IPS DF 4.7 (cell line): ENCODE measurements at regions not wholly inside any gene's neighbourhood (a gene's known extent, or its start where the extent isn't known, plus 50 kb on each side); places are given as distances from the start of the nearest gene placed in this dataset.

Experiments
- DNase-seq: peaks from one replicate; pipeline ENCODE4 v3.0.0-alpha.2; 2013; ENCODE audit warnings: low spot score; ENCODE audit errors: extremely low read depth

DNA sequence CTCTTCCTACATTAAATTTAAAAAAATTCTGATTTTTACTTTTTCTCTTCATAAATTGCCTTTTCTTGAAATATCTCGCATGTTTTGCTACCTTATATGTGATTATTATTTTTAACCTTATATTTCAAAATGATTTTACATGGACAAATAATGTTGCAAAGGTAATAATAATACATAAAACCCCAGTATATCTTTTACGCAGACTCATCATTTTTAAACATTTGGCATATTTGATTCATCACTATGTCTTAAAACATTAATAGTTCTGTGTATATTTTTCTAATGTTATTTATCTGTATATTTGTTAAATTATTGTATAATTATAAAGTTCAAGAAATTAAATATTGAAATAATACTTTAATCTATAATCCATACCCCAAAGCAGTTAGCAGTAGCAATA lies 350.8 kb downstream of the RPL10L start:
- no peak for DNase-seq

DNA sequence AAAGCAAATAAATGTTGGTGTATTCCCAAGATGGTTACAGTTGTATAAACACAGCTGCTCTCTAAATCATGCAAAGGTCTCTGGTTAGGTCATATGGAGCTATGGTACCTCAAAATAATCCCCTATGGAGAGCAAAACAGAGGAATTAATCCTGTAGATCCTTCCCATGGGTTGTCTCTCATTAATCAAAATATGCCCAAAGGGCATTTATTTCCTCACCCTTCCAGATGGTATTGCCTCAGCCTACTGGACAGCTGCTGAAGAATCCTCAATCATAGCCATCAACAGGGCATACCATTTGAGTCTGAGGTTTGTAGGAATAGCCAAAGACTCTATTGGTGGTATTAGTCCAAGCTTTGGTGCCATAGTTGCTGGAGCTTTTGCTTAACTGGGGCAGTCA lies 360.9 kb downstream of the RPL10L start:
- DNase-seq = no peak

DNA sequence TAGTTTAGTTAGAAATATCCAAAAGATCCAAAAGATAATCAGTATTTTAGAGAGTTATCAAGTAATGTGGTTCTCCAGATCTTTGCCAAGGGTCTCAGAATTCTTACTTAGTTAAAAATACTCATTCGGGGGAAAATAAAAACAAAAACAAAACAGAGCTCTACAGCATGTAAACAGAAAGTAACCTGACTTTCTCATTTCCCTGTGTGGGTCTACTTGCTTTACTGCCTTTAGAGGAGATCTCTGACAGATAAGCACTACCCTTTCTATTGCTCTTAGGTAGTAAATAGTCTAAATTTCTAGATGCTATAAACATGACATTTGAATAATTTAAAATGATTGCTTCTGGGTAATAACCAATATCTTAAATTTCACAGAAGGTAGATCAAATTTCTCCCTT lies 371.8 kb downstream of the RPL10L start:
- no peak for DNase-seq

DNA sequence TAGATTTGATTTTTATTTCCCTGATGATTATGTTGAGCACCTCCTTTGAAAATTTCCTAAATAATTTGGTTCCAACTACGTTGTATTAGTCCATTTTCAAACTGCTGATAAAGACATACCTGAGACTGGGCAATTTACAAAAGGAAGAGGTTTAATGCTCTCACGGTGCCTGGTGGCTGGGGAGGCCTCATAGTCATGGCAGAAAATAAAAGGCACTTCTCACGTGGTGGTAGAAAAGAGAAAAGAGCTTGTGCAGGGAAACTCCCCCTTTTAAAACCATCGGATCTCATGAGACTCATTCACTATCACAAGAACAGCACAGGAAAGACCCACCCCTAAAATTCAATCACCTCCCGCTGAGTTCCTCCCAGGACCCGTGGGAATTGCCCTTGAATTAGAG lies 372.3 kb downstream of the RPL10L start:
- DNase-seq = no peak

DNA sequence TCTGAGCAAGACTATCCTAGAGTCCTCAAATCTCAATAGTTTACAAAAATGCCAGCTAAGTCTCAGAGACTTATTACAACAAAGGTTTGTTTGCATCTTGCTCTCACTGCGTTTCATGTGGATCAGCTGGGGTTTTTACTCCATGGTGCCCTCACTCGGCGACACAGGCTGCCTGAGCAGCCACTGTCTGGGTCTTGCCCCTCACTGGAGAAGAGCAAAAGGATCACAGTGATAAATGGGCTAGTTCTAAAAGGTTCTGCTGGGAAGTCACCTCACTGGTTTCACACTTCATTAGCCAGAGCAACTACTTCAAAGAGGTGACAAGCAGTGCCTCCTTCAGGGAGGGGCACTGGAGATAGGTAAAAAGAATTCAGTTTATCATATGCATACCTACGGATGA lies 392.0 kb downstream of the RPL10L start:
- peak; percentile 2 for DNase-seq

DNA sequence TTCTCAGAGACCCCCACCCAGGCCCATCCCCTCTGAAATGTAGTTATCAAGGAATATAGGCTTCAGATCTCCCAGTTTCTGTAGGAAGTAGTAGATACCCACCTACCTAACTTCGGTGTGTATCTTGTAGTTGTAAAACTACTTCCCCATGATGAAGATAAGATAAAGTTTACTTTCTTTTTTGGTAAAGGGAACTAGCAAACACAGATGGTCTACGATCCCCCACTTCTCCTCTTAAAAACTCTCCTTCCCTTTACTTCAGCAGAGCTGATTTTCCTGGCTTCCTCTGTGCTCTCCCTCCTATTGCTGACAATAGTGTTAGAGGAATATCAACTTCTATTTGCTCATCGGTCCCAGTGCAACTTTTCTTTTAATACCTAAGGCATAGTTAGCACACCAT lies 395.2 kb downstream of the RPL10L start:
- DNase-seq = no peak

DNA sequence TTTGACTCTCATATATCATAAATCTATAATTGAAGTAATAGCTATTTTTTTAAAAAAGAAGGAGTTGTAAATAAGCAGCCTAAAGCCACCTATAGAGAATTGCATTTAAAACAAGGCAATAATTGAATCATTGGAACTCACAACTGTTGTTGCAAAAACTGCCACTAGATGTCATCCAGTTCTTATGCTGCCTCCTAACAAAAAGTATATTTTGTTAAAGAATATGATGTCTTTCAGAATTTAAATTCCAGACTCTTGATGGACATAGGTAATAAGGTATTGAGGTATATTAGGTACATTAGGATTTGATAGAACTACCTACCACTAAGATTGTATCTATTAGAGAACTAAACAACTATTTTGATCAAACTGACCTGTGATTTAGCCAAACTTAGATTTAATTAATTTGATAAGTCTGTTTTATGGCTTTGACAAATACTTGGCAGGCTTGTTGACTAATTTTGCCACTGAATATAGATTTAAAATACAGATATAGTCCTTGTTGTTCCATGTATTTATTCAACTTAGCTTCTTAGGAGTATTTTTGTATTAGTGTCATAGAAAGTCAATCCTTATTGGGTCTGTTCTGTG lies 401.4 kb downstream of the RPL10L start:
- DNase-seq = no peak

DNA sequence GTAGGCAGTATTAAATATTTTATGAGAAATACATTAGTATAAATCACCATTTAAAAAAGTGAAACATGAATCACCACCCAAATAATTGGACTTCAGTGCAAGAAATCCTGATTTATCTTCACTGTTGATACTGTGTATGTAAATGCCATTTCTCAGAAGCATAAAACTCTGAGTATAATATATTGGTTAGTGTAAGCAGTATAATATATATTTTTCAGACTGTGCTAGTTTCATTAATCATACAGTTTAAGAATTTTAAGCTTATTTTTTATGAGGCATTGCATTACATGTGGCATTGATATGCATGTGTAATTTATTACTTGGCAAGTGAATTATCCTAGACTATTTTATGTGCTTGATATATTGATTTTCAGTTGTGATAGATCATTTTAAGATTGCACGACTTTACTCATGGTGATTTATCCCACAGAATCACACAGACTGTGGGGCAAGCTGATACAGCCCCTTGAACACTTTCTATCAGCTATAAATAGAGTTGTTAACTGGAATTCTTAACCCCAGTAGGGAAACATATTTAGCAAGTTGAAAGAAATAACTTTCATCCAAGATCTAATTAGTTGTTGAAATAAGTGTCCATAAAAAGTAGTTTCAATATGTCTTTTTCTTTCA lies 403.5 kb downstream of the RPL10L start:
- no peak for DNase-seq

DNA sequence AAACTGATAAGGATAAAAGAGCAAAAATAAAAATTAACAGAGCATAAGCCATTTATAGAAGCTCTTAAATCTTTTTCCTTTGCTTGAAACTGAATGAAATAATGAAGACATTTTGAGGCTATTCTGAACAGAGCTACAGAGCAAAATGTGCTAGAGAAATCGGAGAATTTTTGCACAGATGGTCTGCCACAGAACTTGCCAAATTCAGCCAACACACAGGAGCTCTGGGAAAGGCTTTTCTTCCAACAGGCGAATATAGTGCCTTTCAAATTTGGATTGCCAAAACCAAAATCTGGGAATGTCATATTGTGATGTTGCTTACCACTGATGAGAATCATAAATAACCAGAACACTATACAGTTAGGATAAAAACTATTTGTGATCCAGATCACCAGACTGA lies 406.3 kb downstream of the RPL10L start:
- no peak for DNase-seq

DNA sequence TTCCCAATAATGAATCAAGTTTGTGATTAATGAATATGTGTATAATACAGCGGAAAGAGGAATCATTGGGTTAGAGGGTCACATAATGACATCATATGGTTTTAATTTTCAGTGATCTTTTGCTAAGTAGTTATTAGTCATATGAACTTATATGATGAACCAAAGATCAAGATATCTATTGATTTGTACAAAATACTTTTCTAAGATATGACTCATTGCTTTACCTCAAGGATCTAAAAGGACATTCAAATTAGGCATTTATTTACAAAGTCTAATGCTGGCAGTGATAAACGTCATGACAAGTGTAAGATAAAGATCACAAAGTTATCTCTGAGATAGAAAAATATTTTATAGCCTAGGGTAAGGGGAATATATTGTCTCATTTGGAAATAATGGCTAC lies 417.8 kb downstream of the RPL10L start:
- DNase-seq = no peak

DNA sequence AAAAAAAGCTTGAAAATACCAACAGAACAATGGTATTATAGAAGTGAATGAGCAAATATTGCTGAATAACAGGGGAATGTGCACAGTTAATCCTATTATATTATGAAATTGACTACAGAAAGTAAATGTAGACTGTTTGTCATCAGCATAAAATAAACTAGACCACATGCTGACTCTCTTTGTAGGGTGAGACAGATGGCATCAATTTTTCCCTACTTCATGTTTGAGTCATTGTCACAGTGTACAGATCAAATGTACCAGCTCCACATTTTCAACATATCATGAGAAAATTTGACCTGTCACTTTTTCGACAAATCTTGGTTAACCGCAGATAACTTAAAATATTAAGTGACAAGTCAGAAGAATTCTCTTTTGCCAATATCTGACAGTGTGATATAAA lies 421.0 kb downstream of the RPL10L start:
- DNase-seq = no peak

DNA sequence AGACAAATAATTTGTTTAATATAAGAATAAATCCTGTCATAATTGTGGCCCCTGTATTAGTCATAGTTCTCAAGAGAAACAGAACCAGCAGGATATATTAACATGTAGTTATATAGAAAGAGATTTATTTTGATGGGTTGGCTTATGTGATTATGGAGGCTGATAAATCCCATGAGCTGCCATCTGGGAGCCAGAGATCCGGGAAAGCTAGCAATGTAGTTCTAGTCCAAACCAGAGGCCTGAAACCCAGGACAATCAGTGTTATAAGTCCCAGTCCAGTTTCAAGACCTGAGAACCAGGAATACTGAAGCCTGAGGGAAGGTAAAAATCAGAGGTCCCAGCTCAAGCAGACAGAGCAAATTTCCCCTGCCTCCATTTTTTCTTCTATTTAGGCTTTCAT lies 435.8 kb downstream of the RPL10L start:
- no peak for DNase-seq

DNA sequence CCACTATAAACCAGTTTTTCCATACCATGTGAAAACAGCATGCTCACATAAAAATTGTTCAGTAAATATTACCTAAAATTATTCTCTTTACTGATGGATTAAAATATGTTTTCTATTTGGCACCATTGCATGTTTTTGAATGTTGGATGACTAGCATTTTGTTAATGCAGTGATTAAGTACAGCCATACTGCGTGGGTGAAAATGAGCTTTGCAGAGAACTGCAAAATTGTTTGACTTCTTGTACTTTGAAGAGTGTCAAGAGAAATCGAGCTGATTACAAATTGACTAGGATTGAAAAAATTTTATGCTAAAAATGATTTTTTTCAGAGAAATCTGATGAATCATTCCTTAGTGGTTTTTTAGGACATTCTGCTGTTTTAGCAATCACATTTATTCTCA lies 452.9 kb downstream of the RPL10L start:
- DNase-seq = no peak

DNA sequence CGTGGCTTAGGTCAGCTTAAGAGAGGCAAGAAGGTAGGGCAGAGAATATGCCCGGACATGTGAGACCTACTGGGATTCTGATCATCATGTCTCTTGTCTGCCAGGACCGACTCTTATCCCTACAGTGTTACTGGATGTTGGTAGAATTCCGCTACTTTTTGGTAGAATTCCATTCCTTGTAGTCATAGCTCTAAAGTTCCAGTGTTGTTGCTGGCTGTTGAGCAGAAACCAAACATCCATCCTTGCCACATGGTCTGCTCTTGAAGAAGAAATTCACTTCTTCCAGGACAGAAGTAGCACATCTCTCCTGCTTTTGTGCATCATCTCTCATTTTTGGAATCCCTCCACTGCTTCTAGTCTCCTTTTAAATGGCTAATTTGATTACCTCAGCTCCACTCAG lies 453.7 kb downstream of the RPL10L start:
- DNase-seq = no peak
